Endothelial cell of umbilical vein (primary cell): ENCODE measurements at regions not wholly inside any gene's neighbourhood (a gene's known extent, or its start where the extent isn't known, plus 50 kb on each side); places are given as distances from the start of the nearest gene placed in this dataset.

Experiments used
- BruUV-seq: library from RNA; stranded (reverse); fragments of 400-500 nt; replicated peaks from 2 replicates; lab custom pipeline; 2021; lab: Mats Ljungman, UMichigan
- CTCF ChIA-PET: fragments of 300-600, 350-600 bp; sonication (Branson Sonifier 250); formaldehyde crosslinking; loops from one replicate; lab custom pipeline; 2021; ENCODE audit warnings: antibody characterized with exemption, inconsistent platforms; lab: Charles Lee
- POLR2A ChIA-PET: fragments of 300-600, 350-600 bp; sonication (Branson Sonifier 250); formaldehyde crosslinking; loops from one replicate; lab custom pipeline; 2021; ENCODE audit warnings: antibody characterized with exemption, inconsistent platforms; lab: Charles Lee
- DNase-seq: peaks from one replicate; pipeline ENCODE4 v3.0.0-alpha.2; 2011; ENCODE audit warnings: low read depth, low spot score
- FAIRE-seq: peaks from 2 replicates; lab custom pipeline; 2011; peaks lifted over from hg19 to GRCh38; lab: Jason Lieb, UNC
- H2AFZ ChIP-seq: 2 replicates; pipeline ENCODE4 v1.6.0; 2012; ENCODE audit warnings: low read depth, low read length, control low read depth, inconsistent platforms
- H3K27ac ChIP-seq: 2 replicates; pipeline ENCODE4 v1.5.1; 2011; ENCODE audit warnings: low read depth, mild to moderate bottlenecking, control low read depth, low read length, moderate library complexity; ENCODE audit not compliant: insufficient read depth
- H3K27me3 ChIP-seq, 2 experiments: 2 replicates each; pipeline versions ENCODE4 v1.6.0 to v1.6.1; 2011; ENCODE audit warnings: low read length in 2 of 2, mixed read lengths in 1 of 2; ENCODE audit not compliant: control insufficient read depth in 2 of 2, insufficient read depth in 2 of 2
- H3K36me3 ChIP-seq, 2 experiments: 2 replicates in 1 of 2; 3 replicates in 1 of 2; pipeline ENCODE4 v1.5.1; 2011; ENCODE audit warnings: low read length in 2 of 2, mild to moderate bottlenecking in 1 of 2, moderate library complexity in 1 of 2; ENCODE audit not compliant: control insufficient read depth in 2 of 2, insufficient read depth in 2 of 2; ENCODE audit errors: extremely low read depth in 1 of 2
- H3K4me1 ChIP-seq: 3 replicates; pipeline ENCODE4 v1.5.1; 2011; ENCODE audit warnings: mild to moderate bottlenecking, low read length; ENCODE audit not compliant: control insufficient read depth, insufficient read depth; ENCODE audit errors: extremely low read depth
- H3K4me2 ChIP-seq: 2 replicates; pipeline ENCODE4 v1.6.1; 2011; ENCODE audit warnings: low read length, control low read depth, mixed read lengths; ENCODE audit not compliant: insufficient read depth
- H3K4me3 ChIP-seq, 3 experiments: fragments of 200-600 bp in 1 of 3; sonication (generic), shearing (Covaris generic) in 1 of 3; replicated peaks in 1 of 3; 2 replicates each; pipeline ENCODE4 v1.5.1; 2011 to 2016; ENCODE audit warnings: control low read depth in 3 of 3, low read length in 3 of 3, mild to moderate bottlenecking in 2 of 3, inconsistent platforms in 1 of 3, low read depth in 1 of 3, moderate library complexity in 1 of 3; ENCODE audit not compliant: insufficient read depth in 1 of 3
- H3K79me2 ChIP-seq: 2 replicates; pipeline ENCODE4 v1.6.0; 2012; ENCODE audit warnings: low read length, inconsistent platforms; ENCODE audit not compliant: control insufficient read depth, insufficient read depth
- H3K9ac ChIP-seq: replicated peaks from 2 replicates; pipeline ENCODE3; 2011; ENCODE audit warnings: low read length, control low read depth; ENCODE audit not compliant: insufficient read depth; ENCODE audit errors: extremely low read depth
- H3K9me1 ChIP-seq: replicated peaks from 3 replicates; pipeline ENCODE4 v1.6.0; 2011; ENCODE audit warnings: mild to moderate bottlenecking, low read length; ENCODE audit not compliant: control insufficient read depth, insufficient read depth; ENCODE audit errors: extremely low read depth
- H3K9me3 ChIP-seq: replicated peaks from 2 replicates; pipeline ENCODE4 v1.5.1; 2012; ENCODE audit warnings: low read length, inconsistent platforms; ENCODE audit not compliant: control insufficient read depth, insufficient read depth
- H4K20me1 ChIP-seq: replicated peaks from 2 replicates; pipeline ENCODE3; 2011; ENCODE audit warnings: mild to moderate bottlenecking, low read length; ENCODE audit not compliant: control insufficient read depth, insufficient read depth; ENCODE audit errors: extremely low read depth
- CTCF ChIP-seq, 2 donors: IDR thresholded peaks; 1 replicate in 1 of 2; 2 replicates in 1 of 2; pipeline ENCODE4 v1.5.1; 2011; ENCODE audit warnings: low read length in 2 of 2, mild to moderate bottlenecking in 2 of 2, moderate library complexity in 2 of 2, control low read depth in 1 of 2, inconsistent platforms in 1 of 2, low read depth in 1 of 2; ENCODE audit not compliant: insufficient read depth in 1 of 2; ENCODE audit errors: extremely low read depth in 1 of 2
- EZH2 ChIP-seq: IDR thresholded peaks from 2 replicates; pipeline ENCODE4 v1.6.1; 2012; ENCODE audit warnings: borderline replicate concordance, low read depth, mild to moderate bottlenecking, moderate library complexity, low read length, inconsistent platforms; ENCODE audit not compliant: severe bottlenecking
- FOS ChIP-seq: IDR thresholded peaks from 2 replicates; pipeline ENCODE4 v1.6.1; 2011; ENCODE audit warnings: mild to moderate bottlenecking, low read length, moderate library complexity, borderline replicate concordance; ENCODE audit not compliant: insufficient read depth
- GATA2 ChIP-seq: IDR thresholded peaks from 2 replicates; pipeline ENCODE4 v1.7.0; 2011; ENCODE audit warnings: low read depth, mild to moderate bottlenecking, moderate library complexity, mixed read lengths, low read length; ENCODE audit not compliant: insufficient read length, insufficient read depth
- JUN ChIP-seq: IDR thresholded peaks from 2 replicates; pipeline ENCODE4 v1.6.1; 2011; ENCODE audit warnings: borderline replicate concordance, low read depth; ENCODE audit not compliant: insufficient read length, insufficient read depth
- MAX ChIP-seq: IDR thresholded peaks from 2 replicates; pipeline ENCODE4 v1.6.1; 2011; ENCODE audit not compliant: insufficient read depth, insufficient read length
- MYC ChIP-seq: IDR thresholded peaks from one replicate; pipeline ENCODE4 v1.6.1; 2011; ENCODE audit warnings: mild to moderate bottlenecking, low read depth, low read length
- POLR2A ChIP-seq: IDR thresholded peaks from 2 replicates; pipeline ENCODE4 v1.6.1; 2012; ENCODE audit warnings: low read depth, mild to moderate bottlenecking, control low read depth, low read length
- POLR2AphosphoS5 ChIP-seq: IDR thresholded peaks from 2 replicates; pipeline ENCODE4 v1.6.1; 2012; ENCODE audit warnings: low read depth, mild to moderate bottlenecking, control low read depth, low read length, moderate library complexity; ENCODE audit not compliant: insufficient read depth
- dilution Hi-C: fragments of 300-500 bp; cut with MboI; formaldehyde crosslinking; loops from one replicate; pipeline ENCODE4 v1.15.0; 2019; ENCODE audit warnings: low sequenced_read_pairs; ENCODE audit not compliant: extremely low pct_ligation_motif_present
- intact Hi-C: fragments of 100-400 bp; cut with micrococcal nuclease; formaldehyde crosslinking; loops from one replicate; pipeline ENCODE4 v1.10.0; 2022

- H3K27ac ChIP-seq: no peak overlapping the region
- dilution Hi-C loops (no loop called here), intact Hi-C loops (no loop called here)
- H4K20me1 ChIP-seq: no peaks in the 10 kb centered on the region
- no peak overlapping the region for H3K9ac ChIP-seq
- H3K4me2 ChIP-seq: no peak overlapping the region
- H3K79me2 ChIP-seq: no peaks in the 10 kb centered on the region
- H3K4me1 ChIP-seq: no peaks in the 10 kb centered on the region
- TF ChIP-seq CTCF (IDR thresholded peaks at IDR 0.05; ENCODE audit: extremely low read depth in 1 of 2, insufficient read depth in 1 of 2, low read depth in 1 of 2, low read length in 2 of 2) (no peak), MAX (no peak)
- no peak overlapping the region for H2AFZ ChIP-seq
- no peaks in the 10 kb centered on the region for H3K27me3 ChIP-seq
- BruUV-seq: no TSS peak
- no peak overlapping the region for H3K4me3 ChIP-seq
- FAIRE-seq (no peak), DNase-seq (no peak)
- ChIA-PET CTCF (no interaction called here), POLR2A (no interaction called here)
- H3K9me3 ChIP-seq: peaks cover 4% of the 10 kb centered on the region
- no peaks in the 10 kb centered on the region for H3K9me1 ChIP-seq
- no peaks in the 10 kb centered on the region for H3K36me3 ChIP-seq
Measured at GRCh38 chr7:68865351-68866199, 732.7 kb upstream of the AUTS2 start.

GRCh38 chr7:68866200-68866570 lies 732.1 kb upstream of the AUTS2 start:
- H3K27ac ChIP-seq: no peak overlapping the region
- H3K9ac ChIP-seq: no peak overlapping the region
- BruUV-seq: no TSS peak
- dilution Hi-C loops: no loop called here
- no peaks in the 10 kb centered on the region for H3K4me1 ChIP-seq
- no peaks in the 10 kb centered on the region for H3K79me2 ChIP-seq
- H3K36me3 ChIP-seq: no peaks in the 10 kb centered on the region
- no peaks in the 10 kb centered on the region for H3K27me3 ChIP-seq
- peaks cover 4% of the 10 kb centered on the region for H3K9me3 ChIP-seq
- no peak for DNase-seq
- no peak for FAIRE-seq
- H4K20me1 ChIP-seq: no peaks in the 10 kb centered on the region
- no peaks in the 10 kb centered on the region for H3K9me1 ChIP-seq
- intact Hi-C loops: no loop called here
- H3K4me2 ChIP-seq: no peak overlapping the region
- no peak for TF ChIP-seq GATA2
- TF ChIP-seq JUN: no peak
- TF ChIP-seq POLR2AphosphoS5: no peak
- no peak for TF ChIP-seq FOS
- TF ChIP-seq CTCF (IDR thresholded peaks at IDR 0.05; ENCODE audit: extremely low read depth in 1 of 2, insufficient read depth in 1 of 2, low read depth in 1 of 2, low read length in 2 of 2): no peak
- TF ChIP-seq MAX: no peak
- no peak for TF ChIP-seq POLR2A
- no peak for TF ChIP-seq EZH2
- TF ChIP-seq MYC: no peak
- ChIA-PET POLR2A (no interaction called here), CTCF (no interaction called here)
- H2AFZ ChIP-seq: no peak overlapping the region
- H3K4me3 ChIP-seq: no peak overlapping the region
